Caco-2 (cell line): ENCODE measurements at regions not wholly inside any gene's neighbourhood (a gene's known extent, or its start where the extent isn't known, plus 50 kb on each side); places are given as distances from the start of the nearest gene placed in this dataset.

Source experiments
- BruUV-seq: library from RNA; stranded (reverse); fragments of 400-500 nt; replicated peaks from 2 replicates; lab custom pipeline; 2021; lab: Mats Ljungman, UMichigan
- CTCF ChIA-PET: fragments of 300-600 bp; sonication (Branson Sonifier 250); formaldehyde crosslinking; loops from one replicate; lab custom pipeline; 2022; ENCODE audit warnings: antibody characterized with exemption; lab: Charles Lee
- POLR2A ChIA-PET: fragments of 300-600 bp; sonication (Branson Sonifier 250); formaldehyde crosslinking; loops from one replicate; lab custom pipeline; 2022; ENCODE audit warnings: antibody characterized with exemption; lab: Charles Lee
- DNase-seq, 2 experiments: peaks; one replicate each; pipeline versions ENCODE4 v3.0.0 to v3.0.0-alpha.2; 2020 to 2022
- H3K27me3 ChIP-seq: replicated peaks from 2 replicates; pipeline ENCODE4 v1.6.0; 2011; ENCODE audit warnings: low read length; ENCODE audit not compliant: control insufficient read depth, insufficient read depth
- H3K36me3 ChIP-seq: 2 replicates; pipeline ENCODE4 v1.5.1; 2011; ENCODE audit warnings: low read length; ENCODE audit not compliant: control insufficient read depth, insufficient read depth
- H3K4me1 ChIP-seq: fragments of 250-450 bp; sonication (Bioruptor Pico); 2 replicates; pipeline ENCODE4 v1.5.1; 2020; ENCODE audit warnings: mild to moderate bottlenecking
- H3K4me3 ChIP-seq: 2 replicates; pipeline ENCODE4 v1.5.1; 2011; ENCODE audit warnings: low read depth, mild to moderate bottlenecking, control low read depth, low read length
- H3K9me3 ChIP-seq: fragments of 250-450 bp; sonication (Bioruptor Pico); 2 replicates; pipeline ENCODE4 v1.5.1; 2020; ENCODE audit warnings: mild to moderate bottlenecking, moderate library complexity
- H3K27ac Mint-ChIP-seq: one replicate; pipeline ENCODE4 v1.8.0; 2022; ENCODE audit warnings: mixed read lengths; ENCODE audit not compliant: unreplicated experiment
- H3K27me3 Mint-ChIP-seq: one replicate; pipeline ENCODE4 v1.8.0; 2022; ENCODE audit warnings: mixed read lengths; ENCODE audit not compliant: insufficient read depth, unreplicated experiment
- H3K36me3 Mint-ChIP-seq: one replicate; pipeline ENCODE4 v1.8.0; 2022; ENCODE audit warnings: mild to moderate bottlenecking, mixed read lengths; ENCODE audit not compliant: insufficient read depth, unreplicated experiment
- H3K4me1 Mint-ChIP-seq: one replicate; pipeline ENCODE4 v1.8.0; 2022; ENCODE audit warnings: low read depth, mixed read lengths; ENCODE audit not compliant: unreplicated experiment
- H3K4me3 Mint-ChIP-seq: one replicate; pipeline ENCODE4 v1.8.0; 2022; ENCODE audit warnings: mild to moderate bottlenecking, moderate library complexity, mixed read lengths; ENCODE audit not compliant: unreplicated experiment
- H3K9me3 Mint-ChIP-seq: one replicate; pipeline ENCODE4 v1.8.0; 2022; ENCODE audit warnings: mixed read lengths; ENCODE audit not compliant: unreplicated experiment
- CTCF ChIP-seq, 2 experiments: fragments of 200-600 bp in 1 of 2; IDR thresholded peaks; 1 replicate in 1 of 2; 2 replicates in 1 of 2; pipeline versions ENCODE4 v1.5.1 to v1.8.0; 2011 to 2022; ENCODE audit warnings: antibody characterized with exemption in 1 of 2, control low read depth in 1 of 2, inconsistent platforms in 1 of 2, low read depth in 1 of 2, low read length in 1 of 2, mild to moderate bottlenecking in 1 of 2, moderate library complexity in 1 of 2; ENCODE audit not compliant: insufficient read depth in 1 of 2, severe bottlenecking in 1 of 2, unreplicated experiment in 1 of 2
- intact Hi-C: fragments of 100-400 bp; cut with micrococcal nuclease; formaldehyde crosslinking; loops from one replicate; pipeline ENCODE4 v1.10.0; 2022; ENCODE audit not compliant: unreplicated experiment

- no TSS peak for BruUV-seq
- H3K36me3 Mint-ChIP-seq: no peaks in the 10 kb centered on the region
- no peaks in the 10 kb centered on the region for H3K4me1 ChIP-seq
- H3K36me3 ChIP-seq: no peaks in the 10 kb centered on the region
- H3K4me1 Mint-ChIP-seq: no peaks in the 10 kb centered on the region
- no peak overlapping the region for H3K27ac Mint-ChIP-seq
- H3K4me3 Mint-ChIP-seq: no peak overlapping the region
- H3K9me3 ChIP-seq: no peaks in the 10 kb centered on the region
- no peak for DNase-seq
- no peak for TF ChIP-seq CTCF (IDR thresholded peaks at IDR 0.05; ENCODE audit: insufficient read depth in 1 of 2, low read depth in 1 of 2, low read length in 1 of 2, severe bottlenecking in 1 of 2, unreplicated experiment in 1 of 2)
- intact Hi-C loops: no loop called here
- no peaks in the 10 kb centered on the region for H3K9me3 Mint-ChIP-seq
- no peaks in the 10 kb centered on the region for H3K27me3 ChIP-seq
- CTCF ChIA-PET: no interaction called here
- H3K4me3 ChIP-seq: no peak overlapping the region
- no peaks in the 10 kb centered on the region for H3K27me3 Mint-ChIP-seq
- POLR2A ChIA-PET: no interaction called here
These were observed 617.0 kb upstream of the ROBO1 start for GRCh38 chr3:80384811-80385210.

GRCh38 chr3:80374423-80374822, 606.6 kb upstream of the ROBO1 start:
- H3K4me3 Mint-ChIP-seq: no peak overlapping the region
- Histone ChIP-seq H3K27me3 (no peaks in the 10 kb centered on the region), H3K4me3 (no peak overlapping the region), H3K9me3 (no peaks in the 10 kb centered on the region), H3K36me3 (no peaks in the 10 kb centered on the region), H3K4me1 (no peaks in the 10 kb centered on the region)
- H3K27me3 Mint-ChIP-seq: no peaks in the 10 kb centered on the region
- H3K4me1 Mint-ChIP-seq: no peaks in the 10 kb centered on the region
- H3K36me3 Mint-ChIP-seq: no peaks in the 10 kb centered on the region
- ChIA-PET CTCF (no interaction called here), POLR2A (no interaction called here)
- intact Hi-C loops: no loop called here
- TF ChIP-seq CTCF (IDR thresholded peaks at IDR 0.05; ENCODE audit: insufficient read depth in 1 of 2, low read depth in 1 of 2, low read length in 1 of 2, severe bottlenecking in 1 of 2, unreplicated experiment in 1 of 2): no peak
- H3K27ac Mint-ChIP-seq: no peak overlapping the region
- no peaks in the 10 kb centered on the region for H3K9me3 Mint-ChIP-seq
- no peak for DNase-seq
- BruUV-seq: no TSS peak

GRCh38 chr3:80368616-80369015, 600.8 kb upstream of the ROBO1 start:
- Mint-ChIP-seq H3K9me3 (no peaks in the 10 kb centered on the region), H3K4me3 (no peak overlapping the region), H3K27ac (no peak overlapping the region), H3K4me1 (no peaks in the 10 kb centered on the region), H3K27me3 (no peaks in the 10 kb centered on the region), H3K36me3 (no peaks in the 10 kb centered on the region)
- H3K27me3 ChIP-seq: no peaks in the 10 kb centered on the region
- no peak for DNase-seq
- no peaks in the 10 kb centered on the region for H3K4me1 ChIP-seq
- intact Hi-C loops: no loop called here
- H3K9me3 ChIP-seq: no peaks in the 10 kb centered on the region
- POLR2A ChIA-PET: no interaction called here
- H3K36me3 ChIP-seq: no peaks in the 10 kb centered on the region
- no TSS peak for BruUV-seq
- H3K4me3 ChIP-seq: no peak overlapping the region
- CTCF ChIA-PET: no interaction called here
- no peak for TF ChIP-seq CTCF (IDR thresholded peaks at IDR 0.05; ENCODE audit: insufficient read depth in 1 of 2, low read depth in 1 of 2, low read length in 1 of 2, severe bottlenecking in 1 of 2, unreplicated experiment in 1 of 2)
